GM21528 (cell line): ENCODE measurements at regions not wholly inside any gene's neighbourhood (a gene's known extent, or its start where the extent isn't known, plus 50 kb on each side); places are given as distances from the start of the nearest gene placed in this dataset.
"Not testable (repeated sequence)": the region's sequence is repeated elsewhere in the genome, so short reads cannot be mapped to it uniquely, and the experiment has no call there.

ENCODE experiments used
- ATAC-seq: cut with Tn5 transposase; IDR thresholded peaks from one replicate; pipeline ENCODE4 v1.9.1; 2021; ENCODE audit warnings: mild to moderate bottlenecking, moderate library complexity; ENCODE audit not compliant: unreplicated experiment, low FRiP score

GRCh38 chr1:60828944-60829343 lies 253.4 kb upstream of the NFIA start:
- no peak for ATAC-seq

- ATAC-seq: no peak
Observed at GRCh38 chr1:60826320-60827094, 255.9 kb upstream of the NFIA start.

GRCh38 chr1:60825593-60825992 lies 256.8 kb upstream of the NFIA start:
- no peak for ATAC-seq

- ATAC-seq: no peak
Observed at GRCh38 chr1:60823151-60823550, 259.2 kb upstream of the NFIA start.

- ATAC-seq: no peak
Observed at GRCh38 chr1:60822252-60822651, 260.1 kb upstream of the NFIA start.

GRCh38 chr1:60821156-60821555 lies 261.2 kb upstream of the NFIA start:
- ATAC-seq: no peak

- no peak for ATAC-seq
Observed at GRCh38 chr1:60818969-60819701, 263.2 kb upstream of the NFIA start.

- ATAC-seq: no peak
Observed at GRCh38 chr1:60813071-60813470, 269.3 kb upstream of the NFIA start.

GRCh38 chr1:60809204-60809980 lies 273.0 kb upstream of the NFIA start:
- no peak for ATAC-seq

GRCh38 chr1:60808676-60809075 lies 273.7 kb upstream of the NFIA start:
- ATAC-seq: no peak

GRCh38 chr1:60802884-60803283 lies 279.5 kb upstream of the NFIA start:
- ATAC-seq: no peak

- no peak for ATAC-seq
Observed at GRCh38 chr1:60797351-60797750, 285.0 kb upstream of the NFIA start.

- no peak for ATAC-seq
Observed at GRCh38 chr1:60791226-60791625, 291.1 kb upstream of the NFIA start.

GRCh38 chr1:60773099-60773498 lies 309.3 kb upstream of the NFIA start:
- ATAC-seq: not testable (repeated sequence)

GRCh38 chr1:60769082-60769481 lies 313.3 kb upstream of the NFIA start:
- no peak for ATAC-seq

GRCh38 chr1:60765204-60765603 lies 317.2 kb upstream of the NFIA start:
- no peak for ATAC-seq

GRCh38 chr1:60764489-60764888 lies 317.9 kb upstream of the NFIA start:
- no peak for ATAC-seq

GRCh38 chr1:60763741-60764140 lies 318.6 kb upstream of the NFIA start:
- no peak for ATAC-seq

- ATAC-seq: no peak
Observed at GRCh38 chr1:60762911-60763310, 319.4 kb upstream of the NFIA start.

GRCh38 chr1:60762176-60762575 lies 320.2 kb upstream of the NFIA start:
- no peak for ATAC-seq

- ATAC-seq: no peak
Observed at GRCh38 chr1:60759291-60759690, 323.1 kb upstream of the NFIA start.
